PC-9 (cell line): ENCODE measurements at regions not wholly inside any gene's neighbourhood (a gene's known extent, or its start where the extent isn't known, plus 50 kb on each side); places are given as distances from the start of the nearest gene placed in this dataset.

ENCODE experiments used
- BruUV-seq: library from RNA; stranded (reverse); fragments of 400-500 nt; replicated peaks from 2 replicates; lab custom pipeline; 2021; lab: Mats Ljungman, UMichigan
- CTCF ChIA-PET: fragments of 300-600 bp; sonication (Branson Sonifier 250); formaldehyde crosslinking; loops from one replicate; lab custom pipeline; 2022; ENCODE audit warnings: antibody characterized with exemption; lab: Charles Lee
- POLR2A ChIA-PET: fragments of 300-600 bp; sonication (Branson Sonifier 250); formaldehyde crosslinking; loops from one replicate; lab custom pipeline; 2022; ENCODE audit warnings: antibody characterized with exemption; ENCODE audit not compliant: unreplicated experiment; lab: Charles Lee
- DNase-seq, 2 experiments: peaks; one replicate each; pipeline versions ENCODE4 v3.0.0 to v3.0.0-alpha.2; 2015 to 2022; ENCODE audit warnings: mixed read lengths in 1 of 2
- H2AFZ ChIP-seq: fragments of 200-600 bp; sonication (generic); 2 replicates; pipeline ENCODE4 v1.8.1; 2017; ENCODE audit warnings: antibody characterized with exemption
- H3F3A ChIP-seq: fragments of 200-600 bp; sonication (generic); 2 replicates; pipeline ENCODE4 v1.8.1; 2017; ENCODE audit warnings: antibody characterized with exemption, mild to moderate bottlenecking, low read depth; ENCODE audit not compliant: insufficient read depth
- H3K27ac ChIP-seq: fragments of 200-600 bp; sonication (generic); 2 replicates; pipeline ENCODE4 v1.6.1; 2016; ENCODE audit warnings: mixed run types
- H3K27me3 ChIP-seq: fragments of 200-600 bp; sonication (generic); 2 replicates; pipeline ENCODE4 v1.6.1; 2016; ENCODE audit warnings: low read depth, mixed run types; ENCODE audit not compliant: insufficient read depth
- H3K36me3 ChIP-seq: fragments of 200-600 bp; sonication (generic); 2 replicates; pipeline ENCODE4 v1.6.1; 2016; ENCODE audit warnings: low read depth, mixed run types
- H3K4me1 ChIP-seq: fragments of 200-600 bp; sonication (generic); replicated peaks from 2 replicates; pipeline ENCODE4 v1.6.1; 2016; ENCODE audit warnings: mixed run types; ENCODE audit not compliant: insufficient read depth
- H3K4me2 ChIP-seq: fragments of 200-600 bp; sonication (generic); 2 replicates; pipeline ENCODE4 v1.6.1; 2017; ENCODE audit warnings: mixed run types
- H3K4me3 ChIP-seq: fragments of 200-600 bp; sonication (generic); 2 replicates; pipeline ENCODE4 v1.6.1; 2016; ENCODE audit warnings: mixed run types
- H3K79me2 ChIP-seq: fragments of 200-600 bp; sonication (generic); 2 replicates; pipeline ENCODE4 v1.6.1; 2017; ENCODE audit warnings: low read depth, mixed run types
- H3K9me2 ChIP-seq: fragments of 200-600 bp; sonication (generic); 2 replicates; pipeline ENCODE4 v1.8.1; 2017; ENCODE audit warnings: mild to moderate bottlenecking; ENCODE audit not compliant: insufficient read depth
- H3K9me3 ChIP-seq: fragments of 200-600 bp; sonication (generic); 2 replicates; pipeline ENCODE4 v1.8.1; 2016; ENCODE audit warnings: low read depth; ENCODE audit not compliant: insufficient read depth
- H4K20me1 ChIP-seq: fragments of 200-600 bp; sonication (generic); 2 replicates; pipeline ENCODE4 v1.8.1; 2017; ENCODE audit not compliant: insufficient read depth
- EZH2 ChIP-seq: fragments of 200-600 bp; sonication (generic); IDR thresholded peaks from 2 replicates; pipeline ENCODE4 v1.8.0; 2017; ENCODE audit warnings: antibody characterized with exemption, low read depth
- intact Hi-C: fragments of 100-400 bp; cut with micrococcal nuclease; formaldehyde crosslinking; loops from one replicate; pipeline ENCODE4 v1.10.0; 2022; ENCODE audit not compliant: unreplicated experiment
- TF ChIP-seq, protein P1 (sequence below): fragments of 200-600 bp; sonication (generic); conservative IDR thresholded peaks from 2 replicates; pipeline ENCODE4 v1.6.1; 2017; ENCODE audit warnings: mixed run types, antibody characterized with exemption, mild to moderate bottlenecking, moderate library complexity

DNA sequence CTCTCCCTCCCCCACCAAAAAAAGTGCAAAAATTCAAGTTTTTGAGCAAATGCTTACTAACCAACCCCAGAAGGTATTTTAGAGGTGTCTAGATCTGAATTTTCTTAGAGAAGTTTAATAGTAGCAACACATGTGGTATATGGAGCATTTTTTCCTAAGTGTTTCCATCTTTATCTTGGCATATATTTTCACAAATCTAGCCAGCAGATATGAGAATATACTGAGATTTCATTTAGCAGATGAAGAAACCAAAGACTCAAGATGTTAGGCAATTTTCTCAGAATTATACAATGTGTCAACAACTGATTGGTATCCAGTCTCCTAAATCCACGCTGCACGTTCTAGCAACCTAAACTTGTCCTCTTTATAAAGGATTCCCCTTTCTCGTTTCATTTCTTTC lies 245.5 kb upstream of the CXXC4 start:
- no peak overlapping the region for H3K4me3 ChIP-seq
- H3K27ac ChIP-seq, result no peak overlapping the region
- no peaks in the 10 kb centered on the region for H3K4me1 ChIP-seq
- no peaks in the 10 kb centered on the region for H3K9me2 ChIP-seq
- H3K4me2 ChIP-seq, result no peak overlapping the region
- H3K27me3 ChIP-seq, result no peaks in the 10 kb centered on the region
- no peak for DNase-seq
- ChIA-PET POLR2A (no interaction called here), CTCF (no interaction called here)
- no peaks in the 10 kb centered on the region for H3F3A ChIP-seq
- H3K36me3 ChIP-seq, result no peaks in the 10 kb centered on the region
- BruUV-seq, result no TSS peak
- H3K9me3 ChIP-seq, result no peaks in the 10 kb centered on the region
- H3K79me2 ChIP-seq, result no peaks in the 10 kb centered on the region
- no peak overlapping the region for H2AFZ ChIP-seq
- TF ChIP-seq, protein P1, sequence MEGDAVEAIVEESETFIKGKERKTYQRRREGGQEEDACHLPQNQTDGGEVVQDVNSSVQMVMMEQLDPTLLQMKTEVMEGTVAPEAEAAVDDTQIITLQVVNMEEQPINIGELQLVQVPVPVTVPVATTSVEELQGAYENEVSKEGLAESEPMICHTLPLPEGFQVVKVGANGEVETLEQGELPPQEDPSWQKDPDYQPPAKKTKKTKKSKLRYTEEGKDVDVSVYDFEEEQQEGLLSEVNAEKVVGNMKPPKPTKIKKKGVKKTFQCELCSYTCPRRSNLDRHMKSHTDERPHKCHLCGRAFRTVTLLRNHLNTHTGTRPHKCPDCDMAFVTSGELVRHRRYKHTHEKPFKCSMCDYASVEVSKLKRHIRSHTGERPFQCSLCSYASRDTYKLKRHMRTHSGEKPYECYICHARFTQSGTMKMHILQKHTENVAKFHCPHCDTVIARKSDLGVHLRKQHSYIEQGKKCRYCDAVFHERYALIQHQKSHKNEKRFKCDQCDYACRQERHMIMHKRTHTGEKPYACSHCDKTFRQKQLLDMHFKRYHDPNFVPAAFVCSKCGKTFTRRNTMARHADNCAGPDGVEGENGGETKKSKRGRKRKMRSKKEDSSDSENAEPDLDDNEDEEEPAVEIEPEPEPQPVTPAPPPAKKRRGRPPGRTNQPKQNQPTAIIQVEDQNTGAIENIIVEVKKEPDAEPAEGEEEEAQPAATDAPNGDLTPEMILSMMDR, result no peak
- no peak for TF ChIP-seq EZH2
- intact Hi-C loops, result no loop called here
- no peaks in the 10 kb centered on the region for H4K20me1 ChIP-seq

DNA sequence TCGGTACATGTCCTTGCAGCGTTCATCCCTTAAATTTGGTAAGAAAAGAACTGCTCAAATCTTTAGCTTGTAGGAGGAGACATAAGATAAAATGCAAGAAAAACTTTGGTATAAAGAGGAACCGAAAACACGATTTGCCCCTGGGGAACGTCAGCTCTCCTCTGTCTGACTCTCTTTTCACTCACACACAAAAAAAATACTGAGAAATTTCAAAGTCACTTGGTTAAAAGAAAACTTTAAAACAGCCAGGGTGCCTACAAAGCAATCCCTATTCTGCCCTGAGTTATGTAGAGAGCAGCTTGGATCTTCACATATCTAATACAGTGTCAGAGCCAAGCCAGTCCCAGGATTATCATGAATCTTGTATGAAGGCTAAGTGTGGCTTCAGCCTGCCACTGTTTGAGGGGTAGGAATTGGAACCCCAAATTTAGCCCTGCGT lies 248.5 kb upstream of the CXXC4 start:
- no peak overlapping the region for H3K27ac ChIP-seq
- no TSS peak for BruUV-seq
- no peaks in the 10 kb centered on the region for H3K36me3 ChIP-seq
- H3K4me3 ChIP-seq, result no peak overlapping the region
- intact Hi-C loops, result no loop called here
- no peaks in the 10 kb centered on the region for H3K9me3 ChIP-seq
- TF ChIP-seq, protein P1, result no peak
- TF ChIP-seq EZH2, result no peak
- no peak for DNase-seq
- H3F3A ChIP-seq, result no peaks in the 10 kb centered on the region
- H2AFZ ChIP-seq, result no peak overlapping the region
- CTCF ChIA-PET, result interaction anchor here (0.7 kb wide), 1 partner anchor 19 kb away, joined by 3 read pairs; no protein-coding TSS in a partner anchor
- no peaks in the 10 kb centered on the region for H4K20me1 ChIP-seq
- H3K4me2 ChIP-seq, result no peak overlapping the region
- H3K79me2 ChIP-seq, result no peaks in the 10 kb centered on the region
- H3K9me2 ChIP-seq, result no peaks in the 10 kb centered on the region
- POLR2A ChIA-PET, result no interaction called here
- H3K27me3 ChIP-seq, result no peaks in the 10 kb centered on the region
- H3K4me1 ChIP-seq, result peaks cover 12% of the 10 kb centered on the region

DNA sequence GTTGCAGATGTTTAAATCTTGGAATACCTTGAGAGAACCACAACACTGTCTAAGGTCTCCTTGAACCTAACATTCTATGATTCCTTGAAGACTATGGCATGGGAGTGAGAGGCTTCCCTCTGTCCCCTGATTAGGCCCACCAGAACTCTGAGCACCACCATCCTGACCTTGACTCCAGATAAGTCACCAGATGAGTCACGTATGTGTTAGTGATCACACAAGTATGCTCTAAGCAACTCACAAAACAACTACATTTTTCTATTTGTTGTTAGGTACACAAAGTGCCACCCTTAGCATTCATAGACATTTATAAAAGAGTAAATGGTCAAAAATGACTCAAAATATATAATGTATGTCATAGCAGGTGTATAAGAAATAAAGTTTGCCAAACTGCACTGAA lies 252.9 kb upstream of the CXXC4 start:
- POLR2A ChIA-PET, result interaction anchor here (0.6 kb wide), 1 partner anchor 20 kb away, joined by 4 read pairs; no protein-coding TSS in a partner anchor

More for the DNA sequence above, 252.9 kb upstream of the CXXC4 start:
- no peaks in the 10 kb centered on the region for H3K9me3 ChIP-seq
- H2AFZ ChIP-seq, result 0 out of 2 replicates have a peak overlapping the region, but pooled peaks have one; percentile 43
- CTCF ChIA-PET, result no interaction called here
- H4K20me1 ChIP-seq, result no peaks in the 10 kb centered on the region
- no peaks in the 10 kb centered on the region for H3K9me2 ChIP-seq
- intact Hi-C loops, result no loop called here
- H3F3A ChIP-seq, result no peaks in the 10 kb centered on the region
- peaks cover 20% of the 10 kb centered on the region for H3K4me1 ChIP-seq
- H3K36me3 ChIP-seq, result no peaks in the 10 kb centered on the region
- no peaks in the 10 kb centered on the region for H3K79me2 ChIP-seq
- H3K4me3 ChIP-seq, result 0 out of 2 replicates have a peak overlapping the region, but pooled peaks have one; percentile 14
- DNase-seq, result peak; percentile 2 to 51
- TF ChIP-seq, protein P1, result no peak
- TF ChIP-seq EZH2, result no peak
- H3K27ac ChIP-seq, result peak overlapping the region; percentile 51
- 0 out of 2 replicates have a peak overlapping the region, but pooled peaks have one; percentile 23 for H3K4me2 ChIP-seq
- H3K27me3 ChIP-seq, result no peaks in the 10 kb centered on the region
- BruUV-seq, result no TSS peak
